Ascending aorta (tissue), 2 donors: ENCODE measurements at regions not wholly inside any gene's neighbourhood (a gene's known extent, or its start where the extent isn't known, plus 50 kb on each side); places are given as distances from the start of the nearest gene placed in this dataset.

ENCODE experiments used
- DNase-seq, 2 donors: peaks; one replicate each; pipeline ENCODE4 v3.0.0-alpha.2; 2019; ENCODE audit warnings: low spot score in 2 of 2
- H3K27ac ChIP-seq, 2 donors: fragments of 200-600 bp; sonication (generic); one replicate each; pipeline ENCODE4 v1.5.1; 2016 to 2017; ENCODE audit warnings: mild to moderate bottlenecking in 1 of 2
- H3K27me3 ChIP-seq: fragments of 200-600 bp; sonication (generic); one replicate; pipeline ENCODE4 v1.5.1; 2017
- H3K36me3 ChIP-seq, 2 donors: fragments of 200-600 bp; sonication (generic); one replicate each; pipeline ENCODE4 v1.5.1; 2016
- H3K4me1 ChIP-seq, 2 donors: fragments of 200-600 bp; sonication (generic); one replicate each; pipeline ENCODE4 v1.5.1; 2016 to 2017; ENCODE audit warnings: mild to moderate bottlenecking in 1 of 2
- H3K4me3 ChIP-seq, 2 donors: fragments of 200-600 bp; sonication (generic); one replicate each; pipeline ENCODE4 v1.5.1; 2016 to 2017; ENCODE audit warnings: mild to moderate bottlenecking in 1 of 2
- H3K9me3 ChIP-seq, 2 donors: fragments of 200-600 bp; sonication (generic); one replicate each; pipeline ENCODE4 v1.5.1; 2016
- CTCF ChIP-seq, 3 experiments: fragments of 200-600 bp in 2 of 3; fragments of 450-650 bp in 1 of 3; sonication (generic) in 2 of 3; IDR thresholded peaks; one replicate each; pipeline ENCODE4 v1.5.1; 2016 to 2019; ENCODE audit warnings: antibody characterized with exemption in 3 of 3, mild to moderate bottlenecking in 1 of 3, moderate library complexity in 1 of 3
- intact Hi-C: fragments of 100-400 bp; cut with DNase I; formaldehyde crosslinking; loops from one replicate; pipeline ENCODE4 v1.15.1; 2023

GRCh38 chr19:33933931-33934330 is 137.3 kb downstream of the KCTD15 start:
- Histone ChIP-seq H3K4me1 (no peaks in the 10 kb centered on the region), H3K27me3 (no peaks in the 10 kb centered on the region), H3K9me3 (peaks cover 0 to 20% of the 10 kb centered on the region in 2 donors), H3K4me3 (no peak overlapping the region), H3K27ac (no peak overlapping the region), H3K36me3 (no peaks in the 10 kb centered on the region)
- intact Hi-C loops: no loop called here
- TF ChIP-seq CTCF (IDR thresholded peaks at IDR 0.05): no peak
- no peak for DNase-seq

- intact Hi-C loops: no loop called here
- Histone ChIP-seq H3K27me3 (no peaks in the 10 kb centered on the region), H3K4me1 (no peaks in the 10 kb centered on the region), H3K27ac (no peak overlapping the region), H3K4me3 (no peak overlapping the region), H3K9me3 (peaks cover 0 to 12% of the 10 kb centered on the region in 2 donors), H3K36me3 (no peaks in the 10 kb centered on the region)
- no peak for DNase-seq
- TF ChIP-seq CTCF (IDR thresholded peaks at IDR 0.05): no peak
Observed at GRCh38 chr19:33938821-33939220, 142.2 kb downstream of the KCTD15 start.

GRCh38 chr19:33941133-33941532 is 144.5 kb downstream of the KCTD15 start:
- no peak overlapping the region for H3K27ac ChIP-seq
- TF ChIP-seq CTCF (IDR thresholded peaks at IDR 0.05): no peak
- H3K36me3 ChIP-seq: no peaks in the 10 kb centered on the region
- no peak overlapping the region for H3K4me3 ChIP-seq
- H3K4me1 ChIP-seq: no peaks in the 10 kb centered on the region
- no peaks in the 10 kb centered on the region for H3K9me3 ChIP-seq
- DNase-seq: no peak
- intact Hi-C loops: no loop called here
- no peaks in the 10 kb centered on the region for H3K27me3 ChIP-seq

- Histone ChIP-seq H3K27me3 (no peaks in the 10 kb centered on the region), H3K9me3 (no peaks in the 10 kb centered on the region), H3K4me1 (no peaks in the 10 kb centered on the region), H3K27ac (no peak overlapping the region), H3K4me3 (no peak overlapping the region), H3K36me3 (no peaks in the 10 kb centered on the region)
- TF ChIP-seq CTCF (IDR thresholded peaks at IDR 0.05): no peak
- intact Hi-C loops: no loop called here
- DNase-seq: peak in 1 of 2 donors; percentile 5
Observed at GRCh38 chr19:33946535-33947264, 150.0 kb downstream of the KCTD15 start.

GRCh38 chr19:33947265-33947964 is 150.7 kb downstream of the KCTD15 start:
- H3K27me3 ChIP-seq: no peaks in the 10 kb centered on the region
- peak in 1 of 2 donors; percentile 19 for DNase-seq
- no peaks in the 10 kb centered on the region for H3K4me1 ChIP-seq
- TF ChIP-seq CTCF (IDR thresholded peaks at IDR 0.05): no peak
- H3K27ac ChIP-seq: no peak overlapping the region
- intact Hi-C loops: no loop called here
- H3K9me3 ChIP-seq: no peaks in the 10 kb centered on the region
- H3K36me3 ChIP-seq: no peaks in the 10 kb centered on the region
- H3K4me3 ChIP-seq: no peak overlapping the region
